Activated T-helper 2 cell treated with anti-CD3 and anti-CD28 coated beads, Interferon-gamma antibody, Interleukin-2, Interleukin-4, amounts not matched to agents 10 μg/mL and 5 μg/mL and 100 μg/mL, durations not matched to agents 14 hours and 24 hours and 36 hours (primary cell): ENCODE measurements at regions not wholly inside any gene's neighbourhood (a gene's known extent, or its start where the extent isn't known, plus 50 kb on each side); places are given as distances from the start of the nearest gene placed in this dataset.

ENCODE experiments used
- DNase-seq: peaks from one replicate; pipeline ENCODE4 v3.0.0; 2021; ENCODE audit warnings: low spot score
- H3K27ac Mint-ChIP-seq: one replicate; pipeline ENCODE4 v1.8.0; 2021; ENCODE audit warnings: mixed read lengths
- H3K27me3 Mint-ChIP-seq: one replicate; pipeline ENCODE4 v1.8.0; 2021; ENCODE audit warnings: low read depth, mixed read lengths
- H3K36me3 Mint-ChIP-seq: one replicate; pipeline ENCODE4 v1.8.0; 2021; ENCODE audit warnings: low read depth, mixed read lengths
- H3K4me1 Mint-ChIP-seq: one replicate; pipeline ENCODE4 v1.8.0; 2021; ENCODE audit warnings: low read depth, mixed read lengths
- H3K4me3 Mint-ChIP-seq: one replicate; pipeline ENCODE4 v1.8.0; 2021; ENCODE audit warnings: low read depth, mild to moderate bottlenecking, moderate library complexity, mixed read lengths
- H3K9me3 Mint-ChIP-seq: one replicate; pipeline ENCODE4 v1.8.0; 2021; ENCODE audit warnings: mixed read lengths
- intact Hi-C: fragments of 100-400 bp; cut with micrococcal nuclease; formaldehyde crosslinking; loops from one replicate; pipeline ENCODE4 v1.15.1; 2023

DNA sequence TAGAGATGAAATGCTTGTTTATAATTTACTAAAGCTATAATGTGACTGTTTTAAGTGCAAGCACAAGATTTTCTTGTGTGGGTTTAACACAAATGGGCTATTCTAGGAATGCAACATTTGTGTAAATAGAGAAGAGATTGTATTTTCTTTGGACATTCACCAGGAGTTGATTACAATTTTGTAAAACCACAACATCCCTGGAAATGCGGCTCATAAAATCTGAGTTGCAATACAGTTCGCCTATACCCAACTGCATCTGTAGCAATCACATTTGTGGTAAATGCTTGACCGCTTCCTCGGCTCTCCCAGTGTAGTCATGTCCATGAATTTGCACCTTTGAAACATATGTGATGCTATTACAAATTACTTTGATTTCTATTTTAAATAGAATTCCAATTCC lies 348.7 kb upstream of the CDH20 start:
- no peaks in the 10 kb centered on the region for H3K36me3 Mint-ChIP-seq
- H3K27me3 Mint-ChIP-seq = no peaks in the 10 kb centered on the region
- no peak overlapping the region for H3K27ac Mint-ChIP-seq
- DNase-seq = no peak
- intact Hi-C loops = no loop called here
- H3K4me3 Mint-ChIP-seq = no peak overlapping the region
- peaks cover 21% of the 10 kb centered on the region for H3K9me3 Mint-ChIP-seq
- H3K4me1 Mint-ChIP-seq = no peaks in the 10 kb centered on the region

DNA sequence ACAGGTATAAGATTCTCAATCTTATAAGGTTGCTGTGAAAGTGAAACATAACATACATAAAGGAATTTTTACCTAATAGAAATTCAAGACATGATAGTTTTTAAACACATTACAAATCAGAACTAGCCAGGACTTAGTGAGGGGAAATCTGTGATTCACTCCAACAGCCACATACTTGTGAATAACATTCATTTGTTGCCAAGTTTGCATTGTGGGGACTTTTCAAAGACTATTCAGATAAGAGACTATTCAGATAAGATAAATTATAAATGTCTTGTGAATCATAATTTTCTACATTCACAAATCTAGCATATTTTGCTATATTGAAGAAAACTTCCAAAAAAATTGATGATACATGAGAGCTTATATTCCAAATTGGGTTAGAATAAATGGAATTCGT lies 345.3 kb upstream of the CDH20 start:
- DNase-seq = no peak

DNA sequence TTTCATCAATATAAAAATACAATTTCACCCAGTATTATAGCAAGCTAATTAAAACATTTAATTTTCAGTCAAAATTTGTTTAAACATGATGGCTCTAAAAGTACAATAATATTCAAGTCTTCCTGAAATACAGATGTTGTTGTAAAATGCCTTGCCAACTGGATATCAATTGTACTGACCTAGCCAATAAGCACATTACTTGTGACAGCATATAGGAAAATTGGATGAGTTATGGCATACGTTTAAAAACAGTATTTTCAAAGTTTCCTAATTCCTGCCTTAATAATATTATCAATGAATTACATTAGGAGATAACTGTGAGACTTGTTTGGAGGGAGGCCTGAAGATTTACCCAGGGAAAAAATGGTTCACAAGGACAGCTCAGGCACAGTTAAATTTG lies 336.9 kb upstream of the CDH20 start:
- Mint-ChIP-seq H3K27me3 (no peaks in the 10 kb centered on the region), H3K36me3 (no peaks in the 10 kb centered on the region), H3K4me3 (no peak overlapping the region), H3K27ac (no peak overlapping the region), H3K9me3 (peaks cover 31% of the 10 kb centered on the region), H3K4me1 (no peaks in the 10 kb centered on the region)
- DNase-seq = no peak
- intact Hi-C loops = no loop called here

More for the DNA sequence above, 345.3 kb upstream of the CDH20 start:
- H3K4me3 Mint-ChIP-seq = no peak overlapping the region
- no peaks in the 10 kb centered on the region for H3K4me1 Mint-ChIP-seq
- H3K27ac Mint-ChIP-seq = no peak overlapping the region
- intact Hi-C loops = no loop called here
- peaks cover 29% of the 10 kb centered on the region for H3K9me3 Mint-ChIP-seq
- H3K36me3 Mint-ChIP-seq = no peaks in the 10 kb centered on the region
- H3K27me3 Mint-ChIP-seq = no peaks in the 10 kb centered on the region

DNA sequence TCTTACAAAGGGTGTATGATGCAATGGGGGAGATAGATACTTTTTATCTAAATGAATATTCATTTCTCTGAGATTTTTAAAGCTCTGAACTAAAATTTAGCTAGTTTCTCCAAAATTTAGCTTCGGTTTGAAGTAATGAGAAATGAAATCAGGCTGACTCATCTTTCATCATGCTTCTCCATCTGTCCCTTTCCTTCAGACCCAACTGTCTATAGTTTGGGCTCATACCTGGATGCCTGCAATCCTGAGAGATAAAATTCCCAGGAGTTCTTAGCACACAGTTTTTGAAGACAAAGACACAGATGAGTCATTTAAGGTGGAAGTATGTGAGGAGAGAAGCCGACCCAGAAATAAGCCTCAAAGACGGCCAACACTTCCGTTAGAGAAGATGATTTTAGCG lies 336.4 kb upstream of the CDH20 start:
- Mint-ChIP-seq H3K27me3 (no peaks in the 10 kb centered on the region), H3K9me3 (peaks cover 31% of the 10 kb centered on the region), H3K27ac (no peak overlapping the region), H3K36me3 (no peaks in the 10 kb centered on the region), H3K4me1 (no peaks in the 10 kb centered on the region), H3K4me3 (no peak overlapping the region)
- DNase-seq = no peak
- intact Hi-C loops = no loop called here

DNA sequence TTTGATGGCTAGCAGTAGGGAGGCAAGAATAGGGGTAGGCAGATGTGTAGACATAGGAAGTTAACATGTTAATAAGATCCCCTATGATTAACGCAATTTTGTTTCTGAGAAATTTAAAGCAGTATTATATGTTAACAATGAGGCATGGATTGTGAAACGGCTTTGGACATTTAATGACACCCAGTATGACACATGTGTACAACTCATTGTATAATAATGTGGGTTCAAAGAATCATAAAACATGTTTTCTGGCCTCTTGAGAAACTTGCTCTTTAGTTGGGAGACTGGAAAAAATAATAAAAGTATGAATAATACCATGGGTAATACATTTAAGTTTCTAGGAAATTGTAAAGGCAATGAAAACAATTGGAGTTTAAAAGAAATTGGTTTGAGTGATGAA lies 332.1 kb upstream of the CDH20 start:
- intact Hi-C loops = no loop called here
- H3K27ac Mint-ChIP-seq = no peak overlapping the region
- DNase-seq = no peak
- H3K27me3 Mint-ChIP-seq = no peaks in the 10 kb centered on the region
- no peaks in the 10 kb centered on the region for H3K4me1 Mint-ChIP-seq
- H3K36me3 Mint-ChIP-seq = no peaks in the 10 kb centered on the region
- H3K9me3 Mint-ChIP-seq = peaks cover 19% of the 10 kb centered on the region
- no peak overlapping the region for H3K4me3 Mint-ChIP-seq

DNA sequence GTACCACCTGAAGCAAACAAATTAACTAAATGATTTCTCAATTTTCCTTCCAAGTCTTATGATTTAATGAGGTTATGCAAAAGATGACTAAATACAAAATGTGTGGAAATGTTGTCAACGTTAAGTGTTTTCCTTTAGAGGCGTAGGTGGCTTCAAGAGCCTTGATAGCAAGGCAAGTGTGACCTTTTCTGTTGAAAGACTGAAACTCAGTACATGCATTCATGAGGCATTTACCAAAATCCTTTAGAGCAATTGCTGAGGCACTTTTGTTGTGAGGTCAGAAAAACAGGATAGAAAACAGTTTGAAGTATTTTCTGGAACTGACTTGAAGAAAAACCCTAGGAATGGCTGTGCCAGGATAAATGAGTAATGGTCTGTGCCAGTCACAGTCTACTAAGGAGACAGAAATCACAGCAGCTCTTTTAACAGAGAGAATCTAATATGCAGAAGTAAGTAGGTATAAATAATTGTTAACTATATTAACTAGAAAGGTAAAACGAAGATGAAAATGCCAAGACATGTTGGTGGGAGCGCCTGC lies 326.5 kb upstream of the CDH20 start:
- intact Hi-C loops = no loop called here
- no peak overlapping the region for H3K27ac Mint-ChIP-seq
- peaks cover 9% of the 10 kb centered on the region for H3K9me3 Mint-ChIP-seq
- H3K36me3 Mint-ChIP-seq = no peaks in the 10 kb centered on the region
- no peak overlapping the region for H3K4me3 Mint-ChIP-seq
- H3K4me1 Mint-ChIP-seq = no peaks in the 10 kb centered on the region
- H3K27me3 Mint-ChIP-seq = no peaks in the 10 kb centered on the region
- no peak for DNase-seq

DNA sequence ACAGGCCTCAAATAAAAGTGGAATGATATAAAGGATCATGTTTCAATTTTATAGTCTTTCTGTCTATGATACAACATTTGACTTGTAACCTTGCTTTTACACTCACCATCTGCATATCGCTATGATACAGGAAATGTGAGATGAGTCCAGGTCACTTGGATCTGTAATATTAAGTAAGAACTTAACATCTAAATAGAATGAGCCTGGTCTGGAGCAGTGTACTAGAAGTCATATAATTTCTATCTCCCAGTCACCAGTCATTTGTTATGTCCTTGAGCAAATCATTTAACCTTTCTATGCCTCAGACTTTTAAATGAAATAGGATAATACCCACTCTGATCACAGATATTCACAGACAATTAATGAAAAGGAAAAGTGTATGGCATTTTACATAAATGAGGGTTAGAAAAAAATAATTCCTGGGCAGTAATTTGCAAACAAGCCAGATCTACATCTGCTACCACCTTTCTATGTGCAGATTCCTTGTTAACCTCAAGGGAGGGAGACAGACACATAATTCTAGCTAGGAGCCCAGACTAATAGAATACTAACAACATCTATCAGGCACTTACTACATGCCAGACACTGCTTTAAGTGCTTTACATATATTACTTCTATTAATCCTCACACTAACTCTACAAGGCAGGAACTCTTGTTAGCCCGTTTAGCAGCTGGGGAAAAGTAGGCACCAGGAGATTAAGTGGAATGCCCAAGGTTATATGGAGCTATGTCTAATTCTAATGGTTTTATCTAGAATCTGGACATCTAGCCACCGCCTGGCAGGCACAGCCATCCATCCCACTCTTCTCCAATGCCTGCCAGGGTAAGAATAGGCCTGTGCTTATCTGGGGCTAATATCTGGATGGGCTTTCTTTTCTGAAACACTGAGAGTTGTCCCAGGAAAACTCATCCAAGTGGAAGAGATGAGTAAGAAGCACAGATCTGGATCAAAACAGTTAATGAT lies 313.6 kb upstream of the CDH20 start:
- no peaks in the 10 kb centered on the region for H3K36me3 Mint-ChIP-seq
- no peaks in the 10 kb centered on the region for H3K27me3 Mint-ChIP-seq
- no peak overlapping the region for H3K27ac Mint-ChIP-seq
- intact Hi-C loops = no loop called here
- no peak overlapping the region for H3K4me3 Mint-ChIP-seq
- peaks cover 48% of the 10 kb centered on the region for H3K9me3 Mint-ChIP-seq
- no peaks in the 10 kb centered on the region for H3K4me1 Mint-ChIP-seq
- no peak for DNase-seq

DNA sequence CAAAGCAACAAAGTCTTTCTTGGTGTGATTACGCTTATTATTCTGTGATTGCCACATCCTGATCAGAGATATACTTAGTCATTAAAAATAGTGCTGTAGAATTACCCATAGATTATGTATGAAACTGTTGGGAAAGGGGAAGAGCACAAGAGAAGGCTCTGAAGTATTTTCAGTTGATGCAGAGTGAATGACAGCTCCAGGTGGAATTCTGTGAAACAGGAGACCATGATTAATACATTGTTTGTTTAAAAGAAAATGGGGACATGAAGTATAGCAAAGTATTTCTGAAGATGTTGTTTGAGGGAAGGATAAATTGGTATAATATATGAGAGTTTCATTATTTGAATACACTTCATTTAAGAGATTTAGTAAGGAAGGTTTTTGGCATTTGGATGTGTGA lies 307.6 kb upstream of the CDH20 start:
- Mint-ChIP-seq H3K27me3 (no peaks in the 10 kb centered on the region), H3K4me3 (no peak overlapping the region), H3K4me1 (no peaks in the 10 kb centered on the region), H3K27ac (no peak overlapping the region), H3K9me3 (peaks cover 56% of the 10 kb centered on the region), H3K36me3 (no peaks in the 10 kb centered on the region)
- DNase-seq = no peak
- intact Hi-C loops = no loop called here

DNA sequence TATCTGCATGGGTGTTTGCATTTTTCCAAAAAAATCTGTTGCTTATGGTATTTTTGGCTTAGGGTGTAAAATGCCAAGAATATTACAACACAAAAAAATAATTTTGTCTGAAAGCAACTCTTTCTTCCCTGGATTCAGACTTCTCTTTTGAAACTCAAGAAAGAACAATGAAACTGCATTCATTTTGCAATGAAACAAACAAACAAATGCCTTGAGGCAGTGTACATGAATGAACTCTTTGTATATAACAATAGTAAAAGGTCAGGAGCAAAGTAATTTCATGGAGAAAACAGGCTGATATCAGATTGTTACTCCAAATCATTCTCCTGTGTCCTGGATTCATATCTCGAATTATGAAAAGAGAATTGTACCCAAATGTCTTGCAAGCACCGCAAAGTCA lies 301.6 kb upstream of the CDH20 start:
- H3K27me3 Mint-ChIP-seq = no peaks in the 10 kb centered on the region
- H3K4me3 Mint-ChIP-seq = no peak overlapping the region
- no peaks in the 10 kb centered on the region for H3K4me1 Mint-ChIP-seq
- H3K9me3 Mint-ChIP-seq = peaks cover 31% of the 10 kb centered on the region
- intact Hi-C loops = no loop called here
- no peak for DNase-seq
- H3K36me3 Mint-ChIP-seq = no peaks in the 10 kb centered on the region
- no peak overlapping the region for H3K27ac Mint-ChIP-seq

DNA sequence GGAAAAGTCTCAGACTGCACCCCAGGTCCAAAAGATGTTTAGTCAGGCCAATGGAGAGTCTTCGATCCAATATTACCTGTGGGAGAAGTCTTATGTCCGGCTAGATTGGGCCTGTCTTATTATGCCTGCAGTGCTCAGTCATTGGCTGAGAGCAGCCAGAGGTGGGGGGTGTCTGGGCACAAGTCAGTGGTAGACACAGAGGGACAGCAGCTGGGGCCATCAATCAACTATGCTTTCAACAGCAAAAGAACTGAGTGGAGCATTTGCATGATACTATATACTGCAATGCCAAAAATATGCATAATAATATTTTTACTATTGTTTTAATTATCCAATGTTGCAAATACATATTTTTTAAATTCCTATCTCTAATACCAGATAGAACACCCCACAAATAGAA lies 298.6 kb upstream of the CDH20 start:
- Mint-ChIP-seq H3K9me3 (peaks cover 20% of the 10 kb centered on the region), H3K27ac (no peak overlapping the region), H3K27me3 (no peaks in the 10 kb centered on the region), H3K36me3 (no peaks in the 10 kb centered on the region), H3K4me3 (no peak overlapping the region), H3K4me1 (no peaks in the 10 kb centered on the region)
- intact Hi-C loops = no loop called here
- no peak for DNase-seq

DNA sequence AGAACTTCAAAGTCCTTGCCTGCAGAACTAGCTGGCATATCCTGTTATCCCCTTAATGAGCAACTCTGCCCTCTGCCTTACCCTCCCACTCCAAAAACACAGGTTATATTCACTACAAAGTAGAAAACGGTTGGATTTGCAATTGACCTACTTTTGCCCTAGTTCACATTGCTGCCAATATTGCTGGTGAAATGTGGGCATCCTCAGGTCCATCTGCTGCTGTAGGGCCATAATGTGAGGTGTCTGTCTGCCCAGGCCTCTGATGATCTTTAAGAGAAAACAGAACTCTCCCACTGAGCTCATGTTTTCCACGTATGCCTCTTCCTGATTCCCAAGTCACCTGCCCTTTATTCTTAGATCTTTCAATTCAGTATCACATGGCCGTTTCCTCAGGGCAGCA lies 294.0 kb upstream of the CDH20 start:
- no peak for DNase-seq
- intact Hi-C loops = no loop called here
- H3K9me3 Mint-ChIP-seq = peaks cover 13% of the 10 kb centered on the region
- H3K4me1 Mint-ChIP-seq = no peaks in the 10 kb centered on the region
- H3K36me3 Mint-ChIP-seq = no peaks in the 10 kb centered on the region
- H3K27me3 Mint-ChIP-seq = no peaks in the 10 kb centered on the region
- no peak overlapping the region for H3K27ac Mint-ChIP-seq
- H3K4me3 Mint-ChIP-seq = no peak overlapping the region

DNA sequence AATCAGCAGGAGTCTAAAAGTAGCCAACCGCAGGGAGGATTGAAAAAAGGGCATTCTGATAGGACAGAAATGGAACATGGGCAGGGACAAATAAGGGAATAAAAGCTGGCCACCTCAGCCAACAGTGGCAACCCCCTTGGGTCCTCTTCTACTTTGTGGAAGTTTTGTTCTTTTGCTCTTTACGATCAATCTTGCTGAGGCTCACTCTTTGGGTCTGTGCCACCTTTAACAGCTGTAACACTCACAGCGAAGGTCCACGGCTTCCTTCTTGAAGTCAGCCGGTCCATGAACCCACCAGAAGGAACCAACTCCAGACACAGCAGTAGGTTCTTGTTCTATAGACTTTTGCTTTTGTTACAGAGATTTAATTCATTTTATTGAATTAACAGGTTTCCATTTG lies 285.4 kb upstream of the CDH20 start:
- intact Hi-C loops = no loop called here

DNA sequence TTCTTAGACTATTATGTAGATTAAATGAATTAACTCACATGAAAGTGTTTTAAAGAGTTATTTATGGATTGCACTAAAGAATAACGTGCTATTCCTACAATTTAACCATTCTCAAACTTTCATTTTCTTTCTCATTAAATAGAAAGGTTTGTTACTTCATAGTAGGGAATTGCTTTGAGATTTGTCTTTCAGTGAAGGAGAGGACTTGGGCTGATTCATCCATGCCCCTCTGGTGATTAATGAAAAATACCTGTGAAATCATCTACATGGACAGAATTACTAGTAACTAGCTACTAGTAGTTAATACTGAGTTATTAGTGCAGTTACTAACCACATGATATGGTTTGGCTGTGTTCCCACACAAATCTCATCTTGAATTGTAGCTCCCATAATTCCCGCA lies 275.8 kb upstream of the CDH20 start:
- intact Hi-C loops = no loop called here
- Mint-ChIP-seq H3K36me3 (no peaks in the 10 kb centered on the region), H3K27ac (no peak overlapping the region), H3K4me3 (no peak overlapping the region), H3K9me3 (peaks cover 25% of the 10 kb centered on the region), H3K4me1 (no peaks in the 10 kb centered on the region), H3K27me3 (no peaks in the 10 kb centered on the region)
- no peak for DNase-seq

More for the DNA sequence above, 285.4 kb upstream of the CDH20 start:
- H3K4me3 Mint-ChIP-seq = no peak overlapping the region
- DNase-seq = no peak
- H3K36me3 Mint-ChIP-seq = no peaks in the 10 kb centered on the region
- peaks cover 23% of the 10 kb centered on the region for H3K9me3 Mint-ChIP-seq
- no peak overlapping the region for H3K27ac Mint-ChIP-seq
- H3K4me1 Mint-ChIP-seq = no peaks in the 10 kb centered on the region
- H3K27me3 Mint-ChIP-seq = no peaks in the 10 kb centered on the region
